Esophagus mucosa (tissue), 1 donor: ENCODE measurements at regions not wholly inside any gene's neighbourhood (a gene's known extent, or its start where the extent isn't known, plus 50 kb on each side); places are given as distances from the start of the nearest gene placed in this dataset.

ENCODE experiments used
- ATAC-seq: fragments of 200-7000 bp; cut with Tn5 transposase; one replicate; pipeline ENCODE4 v1.9.1; 2020
- donor health status: DM: yes; HTN: yes; CAD: no.

DNA sequence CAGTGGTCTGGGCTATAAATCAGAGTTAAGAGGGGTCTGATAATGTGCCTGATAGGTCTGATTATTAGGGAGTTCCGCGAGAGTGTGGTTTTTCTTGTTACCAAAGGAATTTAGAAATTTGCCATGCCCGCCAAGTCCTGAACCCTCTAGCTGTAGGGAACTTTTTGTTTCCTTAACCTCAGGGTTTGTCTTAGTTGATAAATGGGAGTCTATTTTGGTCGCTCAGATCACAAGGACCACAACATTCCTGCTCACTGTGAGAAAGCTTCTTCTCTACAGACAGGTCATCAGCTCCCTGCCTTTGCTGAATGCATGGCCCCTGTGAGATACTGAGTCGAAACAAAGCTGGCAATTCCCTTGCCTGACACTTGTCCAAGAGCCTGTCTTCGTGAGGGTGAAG is 497.8 kb downstream of the HS3ST4 start:
- no peak for ATAC-seq

DNA sequence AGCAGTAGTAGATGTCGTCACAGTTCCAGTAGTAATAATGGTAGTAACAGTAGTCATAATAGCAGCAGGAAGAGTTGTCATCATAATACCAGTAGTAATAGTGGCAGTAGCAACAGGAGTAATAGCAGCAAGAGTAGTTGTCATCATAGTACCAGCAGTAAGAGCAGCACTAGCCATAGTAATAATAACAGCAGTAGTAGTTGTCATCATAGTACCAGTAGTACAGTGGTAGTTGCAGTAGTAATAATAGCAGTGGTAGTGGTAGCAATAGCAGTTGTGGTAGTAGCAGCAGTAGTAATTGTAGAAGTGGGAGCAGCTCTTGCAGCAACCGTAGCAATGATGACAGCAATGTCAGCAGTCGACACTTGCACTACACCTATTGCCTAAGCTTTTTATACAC is 502.8 kb downstream of the HS3ST4 start:
- ATAC-seq = no peak

DNA sequence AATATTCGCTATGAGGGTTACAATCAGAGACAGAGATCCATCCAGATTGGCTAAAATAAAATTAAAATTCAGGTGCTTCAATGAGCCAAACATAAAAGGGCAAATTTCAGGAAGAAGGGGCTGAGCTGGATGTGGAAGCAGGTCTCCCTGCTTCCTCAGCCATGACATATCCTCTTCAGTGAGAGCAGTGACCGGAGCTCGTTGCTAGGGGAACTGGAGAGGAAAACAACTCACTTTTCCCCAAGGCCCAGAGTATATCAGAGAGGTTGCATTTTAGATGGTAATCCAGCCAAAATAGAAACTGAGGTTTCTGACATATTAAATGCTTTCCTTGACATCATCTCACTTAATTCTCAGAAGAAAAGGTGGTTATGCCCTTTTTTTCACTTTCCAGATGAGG is 503.5 kb downstream of the HS3ST4 start:
- ATAC-seq = no peak

DNA sequence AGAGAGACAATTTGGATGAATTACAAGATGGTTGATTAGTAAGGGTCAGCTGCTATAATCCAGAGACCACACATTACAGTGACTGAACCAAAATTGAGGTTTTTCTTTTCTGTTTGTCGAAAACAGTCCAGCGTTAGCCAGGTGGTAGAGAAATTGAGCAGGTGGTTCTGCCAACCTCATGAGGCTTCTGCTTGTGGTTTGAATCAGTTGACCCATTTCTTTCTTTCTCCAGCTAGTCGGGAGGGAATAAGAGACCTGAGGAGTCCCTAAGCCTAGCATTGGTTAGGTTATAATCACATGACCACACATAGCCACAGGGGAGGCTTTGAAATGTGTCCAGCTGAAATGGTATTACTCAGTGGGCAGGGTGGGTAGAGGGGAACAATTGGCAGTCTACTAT is 504.6 kb downstream of the HS3ST4 start:
- no peak for ATAC-seq

DNA sequence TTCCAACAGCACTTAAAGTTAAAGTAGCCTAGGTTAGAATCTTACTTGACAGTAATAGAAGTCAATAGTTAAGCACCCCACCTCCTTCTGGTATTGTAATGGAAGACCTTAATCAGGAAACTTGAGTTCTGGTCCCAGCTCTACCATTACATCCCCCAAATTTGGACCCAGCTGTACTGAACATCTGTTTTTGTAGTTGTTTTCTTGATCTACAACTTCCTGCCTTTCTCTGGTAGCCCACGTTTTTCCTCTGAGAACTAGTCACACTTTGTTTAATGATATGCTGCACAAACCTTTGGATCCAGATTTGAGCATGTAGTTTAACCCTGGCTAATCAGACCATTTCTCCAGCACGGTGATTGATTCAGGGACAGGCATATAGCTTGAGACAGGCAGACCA is 505.0 kb downstream of the HS3ST4 start:
- no peak for ATAC-seq

DNA sequence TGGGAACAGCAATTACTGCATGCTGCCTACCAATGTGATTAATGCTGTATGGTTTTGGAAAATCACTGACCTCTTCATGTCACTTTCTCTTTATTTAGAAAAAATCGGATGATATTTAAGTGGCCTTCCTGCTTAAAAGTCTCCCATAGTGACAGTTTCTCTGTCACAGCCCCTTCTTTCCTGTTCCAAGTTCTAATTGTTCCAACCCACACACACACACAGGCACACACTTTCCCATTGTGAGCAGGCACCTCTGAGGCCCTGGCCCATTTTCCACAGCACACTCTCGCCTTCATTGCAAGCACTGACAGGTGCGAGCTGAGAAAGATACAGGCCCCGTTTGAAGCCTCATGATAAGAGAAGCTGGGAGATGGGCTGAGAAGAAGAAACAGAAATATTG is 505.9 kb downstream of the HS3ST4 start:
- ATAC-seq = no peak

DNA sequence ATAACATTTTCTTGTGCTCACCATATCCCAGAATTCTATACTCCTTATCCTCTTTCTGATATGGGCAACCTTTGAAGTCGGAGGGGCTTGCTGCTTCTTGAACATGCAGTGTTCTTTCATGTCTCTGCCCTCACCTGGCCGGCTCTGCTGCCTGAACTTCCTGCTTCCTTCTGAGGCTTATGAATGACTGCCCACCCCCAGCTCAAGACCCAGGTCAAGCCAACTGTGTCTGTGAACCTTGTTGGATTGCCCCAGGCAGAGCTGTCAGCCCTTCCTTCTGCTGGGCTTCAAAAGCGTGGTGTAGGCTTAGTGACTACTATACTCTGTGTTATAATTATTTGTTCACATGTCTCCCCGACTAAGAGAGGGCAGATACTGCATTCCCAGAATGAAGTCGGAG is 506.5 kb downstream of the HS3ST4 start:
- ATAC-seq = no peak

DNA sequence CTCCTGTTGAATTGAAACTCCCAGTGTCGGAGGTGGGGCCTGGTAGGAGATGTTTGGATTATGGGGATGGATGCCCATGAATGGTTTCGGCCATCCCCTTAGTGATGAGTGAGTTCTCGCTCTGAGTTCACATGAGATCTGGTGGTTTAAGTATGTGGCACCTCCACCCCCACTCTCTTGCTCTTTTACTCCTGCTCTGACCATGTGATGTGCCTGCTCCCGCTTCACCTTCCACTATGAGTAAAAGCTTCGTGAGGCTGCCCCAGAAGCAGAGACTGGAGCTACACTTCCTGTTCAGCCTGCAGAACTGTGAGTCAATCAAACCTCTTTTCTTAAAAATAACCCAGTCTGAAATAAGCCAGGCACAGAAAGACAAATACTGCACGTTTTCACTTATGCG is 512.4 kb downstream of the HS3ST4 start:
- no peak for ATAC-seq

DNA sequence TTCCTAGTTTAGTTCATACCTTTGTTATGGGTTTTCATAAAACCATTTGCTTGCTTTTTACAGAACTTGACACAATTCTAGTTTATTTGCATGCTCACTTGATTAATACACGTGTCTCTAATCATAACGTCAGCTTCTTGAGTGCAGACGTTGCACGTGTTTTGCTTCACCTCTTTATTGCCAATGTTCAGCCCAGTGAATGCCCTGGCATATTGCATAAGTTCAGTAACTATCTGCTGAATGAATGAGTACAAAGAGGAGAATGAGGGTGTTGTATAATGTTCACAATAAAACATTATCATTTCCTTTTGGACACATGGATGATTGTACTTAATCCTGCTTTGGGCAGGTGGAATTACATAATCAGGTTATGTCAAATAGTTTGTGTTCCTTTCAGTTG is 519.8 kb downstream of the HS3ST4 start:
- ATAC-seq = no peak

DNA sequence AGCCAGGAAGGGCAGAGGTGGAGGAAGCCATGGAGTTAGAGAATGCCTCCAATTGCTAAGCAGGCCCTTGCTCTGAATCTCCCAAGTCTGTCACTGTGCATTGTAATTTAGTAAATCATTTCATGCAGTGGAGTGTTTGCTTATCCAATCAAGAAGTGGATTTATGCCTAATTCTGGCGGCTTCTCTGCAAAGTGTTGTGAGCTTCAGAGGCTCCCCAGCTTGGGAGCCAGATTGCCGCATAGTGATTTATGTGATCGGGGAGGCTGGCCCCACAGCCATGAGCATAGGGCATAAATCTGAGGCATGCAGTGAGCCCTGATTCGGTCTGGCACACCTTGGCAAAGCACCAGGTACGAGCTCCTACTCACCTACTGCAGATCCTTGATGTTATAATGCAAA is 520.8 kb downstream of the HS3ST4 start:
- ATAC-seq = no peak

DNA sequence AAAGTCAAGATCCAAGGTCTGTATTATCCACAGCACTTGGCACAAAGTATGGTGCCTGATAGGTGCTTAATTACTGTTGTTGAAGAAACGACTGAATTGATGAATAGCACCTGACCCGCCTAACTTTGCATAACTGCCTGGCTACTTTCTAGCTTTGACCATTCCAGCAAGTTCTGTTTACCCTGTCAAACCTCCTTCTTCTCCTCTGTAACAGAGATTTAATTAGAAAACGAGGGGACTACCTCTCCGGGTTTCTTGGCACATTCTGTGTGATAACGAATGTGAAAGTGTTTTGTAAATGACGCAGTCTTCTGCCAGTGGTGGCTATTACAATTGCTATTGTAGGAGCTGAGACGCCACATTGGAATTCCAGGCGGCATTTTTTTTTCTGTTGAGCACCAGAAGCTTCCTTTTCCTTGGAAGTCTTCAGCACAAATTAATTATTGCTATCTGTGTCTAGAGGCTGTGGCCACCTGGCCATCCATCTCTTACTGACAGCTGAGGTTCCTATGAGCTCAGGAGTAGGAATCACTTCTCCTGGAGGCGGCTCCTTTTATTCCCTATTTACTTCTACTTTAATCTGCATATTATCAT is 522.9 kb downstream of the HS3ST4 start:
- no peak for ATAC-seq

DNA sequence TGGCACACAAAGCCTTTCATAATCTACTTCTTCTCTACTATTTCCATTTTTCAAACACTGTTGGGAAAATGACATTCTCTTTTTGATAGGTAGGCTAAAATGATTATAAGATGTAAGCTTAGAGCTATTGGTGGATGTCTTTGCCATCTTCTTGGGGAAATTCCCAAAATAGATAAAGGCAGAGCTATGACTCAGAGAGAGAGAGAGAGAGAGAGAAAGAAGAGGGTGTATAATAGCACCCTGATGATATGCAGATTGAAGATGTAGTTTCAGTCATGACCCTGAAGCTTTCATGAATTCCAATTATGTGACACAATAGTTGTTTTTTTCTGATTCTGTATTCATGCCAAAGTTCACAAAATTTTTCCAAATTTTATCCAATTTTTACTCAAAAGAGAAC is 529.1 kb downstream of the HS3ST4 start:
- ATAC-seq = no peak

DNA sequence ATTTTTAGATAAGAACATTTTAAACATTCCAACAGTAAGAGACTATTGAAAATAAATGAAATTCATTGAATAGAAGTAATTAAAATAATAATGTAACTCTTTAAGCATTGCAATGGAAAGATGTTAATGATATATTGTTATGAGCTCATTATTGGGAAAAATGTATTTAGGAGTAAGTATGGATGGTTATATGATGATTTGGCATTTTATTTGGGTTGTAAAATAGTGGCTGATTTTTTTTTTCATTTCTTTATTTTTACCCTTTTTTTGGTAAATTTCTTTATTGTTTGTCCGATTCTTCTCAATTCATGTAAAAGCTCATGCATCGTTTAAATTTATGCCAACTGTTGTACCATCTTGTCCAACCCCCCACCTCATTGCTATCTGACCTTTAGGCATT is 539.9 kb downstream of the HS3ST4 start:
- ATAC-seq = no peak

DNA sequence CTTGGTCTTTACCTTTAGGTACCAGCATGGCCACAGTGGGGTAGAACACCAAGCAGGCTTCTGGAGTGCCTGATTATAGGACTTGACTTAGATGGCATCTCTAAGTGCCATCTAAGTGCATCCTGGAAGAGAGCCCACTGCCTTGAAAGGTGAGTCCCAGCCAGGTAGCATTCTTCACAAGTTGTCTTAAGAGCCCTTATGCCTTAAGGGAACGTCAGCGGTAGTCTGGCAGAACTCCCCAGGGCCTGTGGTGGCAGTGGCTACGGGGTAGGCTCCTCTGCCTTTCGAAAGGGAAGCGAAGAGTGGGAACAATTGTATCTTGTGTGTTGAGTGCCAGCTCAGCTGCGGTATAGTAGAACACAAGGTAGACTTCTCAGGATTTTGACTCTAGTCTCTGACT is 549.0 kb downstream of the HS3ST4 start:
- no peak for ATAC-seq

DNA sequence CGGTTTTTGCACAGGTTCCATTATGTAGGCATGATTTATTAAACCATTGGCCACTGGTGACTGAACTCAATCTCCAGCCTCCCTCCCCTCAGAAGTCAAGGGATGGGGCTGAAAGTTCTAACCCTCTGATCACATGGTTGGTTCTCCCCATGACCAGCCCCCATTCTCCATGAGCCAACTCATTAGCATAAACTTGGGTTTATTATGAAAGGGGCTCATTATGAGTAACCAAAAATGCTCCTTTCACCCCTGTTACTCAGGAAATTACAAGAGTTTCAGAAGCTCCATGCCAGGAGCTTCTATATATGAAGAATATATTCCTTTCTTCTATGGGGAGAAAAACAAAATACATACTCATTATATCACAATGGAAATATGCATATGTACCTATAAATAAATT is 555.3 kb downstream of the HS3ST4 start:
- ATAC-seq = no peak

DNA sequence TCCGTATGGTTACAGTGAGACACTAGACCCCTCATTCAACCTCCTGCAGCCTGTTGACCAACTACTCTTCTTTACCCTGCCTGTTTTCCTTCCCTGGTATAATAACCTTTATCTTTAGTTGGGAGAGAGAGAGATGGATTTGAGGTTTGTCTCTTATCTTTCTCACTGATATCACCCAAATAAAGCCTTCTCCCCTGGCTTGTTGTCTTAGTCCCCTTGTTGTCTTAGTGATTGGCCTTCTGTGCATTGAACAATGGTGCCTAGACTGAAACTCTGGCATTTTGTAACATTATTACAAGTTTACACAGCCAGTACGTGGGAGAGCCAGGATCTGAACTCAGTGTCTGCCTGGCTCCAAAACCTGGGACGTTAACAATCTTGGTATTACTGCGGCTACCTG is 560.8 kb downstream of the HS3ST4 start:
- no peak for ATAC-seq

DNA sequence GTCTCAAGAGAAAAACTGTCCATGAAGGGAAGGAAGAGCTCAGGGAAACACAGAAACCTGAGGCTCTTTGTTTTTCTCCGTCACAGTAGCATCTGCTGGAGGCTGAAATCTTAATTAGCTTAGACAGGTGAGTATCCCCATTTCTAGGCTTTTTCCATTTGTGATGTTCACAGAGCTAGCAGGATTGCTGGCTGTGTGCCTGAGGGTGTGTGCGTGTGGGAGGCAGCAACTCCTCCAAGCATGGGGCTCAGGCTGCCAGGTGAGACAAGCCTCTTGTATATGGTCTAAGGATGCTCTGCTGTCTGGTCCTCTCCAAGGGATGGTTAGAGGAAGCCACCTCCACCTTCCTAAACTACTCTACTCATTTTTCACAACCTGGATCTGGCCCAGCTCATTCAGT is 569.9 kb downstream of the HS3ST4 start:
- no peak for ATAC-seq

DNA sequence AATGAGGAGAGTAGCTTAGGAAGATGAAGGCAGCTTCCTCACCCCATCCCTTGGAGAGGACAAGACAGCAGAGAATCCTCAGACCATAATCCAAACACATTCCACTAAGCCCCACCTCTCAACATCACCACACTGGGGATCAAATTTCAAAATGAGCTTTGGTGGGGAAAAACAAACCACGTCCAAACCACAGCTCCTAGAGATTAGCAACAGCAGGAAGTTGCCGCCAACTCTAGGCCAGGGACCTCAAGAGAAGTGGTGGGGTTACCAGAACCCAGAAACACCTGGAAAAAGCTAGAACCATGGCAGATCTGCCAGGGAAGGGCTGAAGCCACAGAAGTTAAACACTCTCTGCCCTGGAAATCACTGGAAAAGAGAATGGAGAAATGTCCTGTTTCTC is 571.6 kb downstream of the HS3ST4 start:
- no peak for ATAC-seq

DNA sequence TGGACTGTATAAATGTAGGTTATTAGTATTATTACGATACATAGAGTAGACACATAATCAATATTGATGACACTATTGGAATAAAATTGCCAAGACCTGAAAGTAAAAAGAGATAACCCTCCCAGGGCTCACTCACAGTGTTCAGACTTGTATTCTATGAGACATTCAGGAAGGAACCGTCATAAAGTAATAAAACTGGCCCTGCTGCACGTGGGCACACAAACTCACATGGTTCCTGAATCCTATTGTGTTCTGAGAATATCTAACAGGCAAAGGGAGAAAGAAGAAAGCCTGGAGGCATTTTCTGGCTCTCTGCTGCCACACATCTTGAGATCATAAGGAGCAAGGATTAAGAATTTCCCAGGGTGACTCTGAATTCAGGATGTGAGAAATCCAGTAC is 575.9 kb downstream of the HS3ST4 start:
- no peak for ATAC-seq

DNA sequence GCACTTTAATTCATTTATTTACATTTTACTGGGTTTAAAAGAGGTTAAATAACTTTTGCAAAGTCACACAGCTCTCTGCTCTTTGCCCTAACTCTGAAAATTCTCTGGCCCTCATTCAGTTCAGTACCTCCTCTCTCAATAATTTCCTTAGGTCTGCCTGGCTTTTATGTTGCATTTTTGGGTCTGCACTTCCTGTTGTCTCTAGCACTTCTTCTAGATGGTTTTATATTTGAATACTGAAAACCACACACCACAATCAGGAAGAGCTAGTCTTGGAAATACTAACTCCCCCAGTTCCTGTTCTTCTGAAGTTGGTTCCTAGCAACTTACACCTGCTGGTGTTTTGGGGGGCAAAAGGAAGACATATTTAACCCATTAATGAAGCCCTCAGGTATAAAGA is 577.9 kb downstream of the HS3ST4 start:
- no peak for ATAC-seq

DNA sequence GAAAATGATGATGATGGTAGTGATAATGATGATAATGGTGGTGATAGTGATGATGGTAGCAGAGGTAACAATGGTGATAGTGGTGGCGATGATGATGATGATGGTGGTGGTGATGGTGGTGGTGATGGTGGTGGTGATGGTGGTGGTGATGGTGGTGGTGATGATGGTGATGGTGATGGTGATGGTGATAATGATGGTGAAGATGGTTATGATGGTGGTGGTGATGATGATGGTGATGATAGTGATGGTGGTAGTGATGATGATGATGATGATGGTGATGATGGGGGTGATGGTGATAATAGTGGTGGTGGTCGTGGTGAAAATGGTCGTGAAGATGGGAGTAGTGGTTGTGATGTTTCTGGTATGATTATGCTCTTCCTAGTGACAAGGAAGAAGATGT is 581.8 kb downstream of the HS3ST4 start:
- no peak for ATAC-seq

DNA sequence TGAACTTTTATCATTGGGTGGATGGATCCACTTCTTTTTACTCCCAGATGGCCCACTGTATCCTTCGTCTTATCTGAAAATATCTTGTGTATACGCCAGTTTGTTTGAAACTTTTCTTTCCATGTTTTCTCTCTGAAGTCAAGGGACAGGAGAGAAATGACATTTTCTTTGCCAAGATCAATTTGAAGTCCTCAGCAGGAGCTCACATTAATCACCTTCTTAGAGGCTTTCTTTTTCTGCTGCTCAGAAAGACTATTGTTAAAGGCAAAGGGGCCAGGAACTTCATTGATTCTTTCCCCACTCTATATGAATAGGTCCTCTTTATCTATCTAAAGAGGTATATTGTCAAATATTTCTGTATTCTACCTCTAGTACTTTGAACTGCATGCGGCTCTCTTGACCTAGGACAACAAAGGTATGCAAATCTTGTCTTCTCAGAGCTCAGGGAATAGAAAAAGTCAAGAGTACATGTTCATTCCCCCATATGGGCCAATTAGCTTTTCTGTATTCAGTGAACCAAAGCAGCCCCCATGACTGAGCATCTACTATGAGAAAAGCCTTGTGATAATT is 583.3 kb downstream of the HS3ST4 start:
- no peak for ATAC-seq

DNA sequence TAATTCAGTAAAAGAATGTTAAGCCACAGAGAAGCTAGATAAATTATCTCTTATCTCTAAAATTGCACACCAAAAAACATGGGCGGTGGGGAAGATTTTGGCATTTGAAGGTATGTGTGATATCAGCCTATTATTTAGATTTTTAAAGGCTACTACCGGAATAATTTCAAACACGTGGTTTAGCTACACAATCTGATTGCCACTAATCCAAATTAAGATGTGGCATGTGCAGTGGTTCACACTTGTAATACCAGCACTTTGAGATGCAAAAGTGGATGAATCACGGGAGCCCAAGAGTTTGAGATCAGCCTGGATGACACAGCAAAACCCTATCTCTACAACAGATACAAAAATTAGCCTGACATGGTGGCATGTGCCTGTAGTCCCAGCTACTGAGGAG is 584.5 kb downstream of the HS3ST4 start:
- no peak for ATAC-seq

DNA sequence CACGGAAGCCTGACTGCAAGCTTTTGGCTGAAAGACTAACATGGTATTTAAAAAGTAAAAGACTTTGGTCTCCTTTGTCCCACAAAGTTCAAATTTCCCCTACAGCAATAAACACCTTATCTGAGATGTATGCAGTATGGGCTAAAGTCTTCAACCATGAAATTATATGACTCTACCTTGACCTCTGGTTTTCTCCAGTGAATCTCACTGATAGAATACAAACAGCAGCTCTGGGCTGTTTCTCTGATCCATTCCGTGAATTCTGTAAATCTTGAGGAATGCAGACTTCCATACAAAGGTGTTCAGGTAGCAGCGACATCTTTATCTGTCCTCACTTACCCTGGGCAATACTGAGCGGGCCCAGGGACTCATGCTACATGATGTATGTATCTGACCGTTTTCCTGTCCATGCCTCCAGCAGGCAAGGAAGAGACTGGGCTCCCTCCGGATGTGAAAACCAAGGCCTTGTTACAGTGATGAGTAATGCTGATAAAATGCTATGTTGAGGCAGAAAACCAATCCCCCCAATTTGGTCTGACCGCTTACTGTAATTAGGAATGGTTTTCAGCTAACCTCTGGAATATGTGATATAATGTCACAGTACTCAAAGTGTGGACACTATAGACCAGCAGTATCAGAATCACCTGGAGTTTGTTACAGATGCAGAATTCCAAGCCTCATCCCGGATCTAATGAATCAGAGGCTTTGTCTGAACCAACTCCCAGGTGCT is 589.8 kb downstream of the HS3ST4 start:
- ATAC-seq = no peak
